ENCODE measurements at regions not wholly inside any gene's neighbourhood (a gene's known extent, or its start where the extent isn't known, plus 50 kb on each side); places are given as distances from the start of the nearest gene placed in this dataset.
A peak's percentile ranks its signal among the peaks of the same experiment; 100 is the strongest.

DNA sequence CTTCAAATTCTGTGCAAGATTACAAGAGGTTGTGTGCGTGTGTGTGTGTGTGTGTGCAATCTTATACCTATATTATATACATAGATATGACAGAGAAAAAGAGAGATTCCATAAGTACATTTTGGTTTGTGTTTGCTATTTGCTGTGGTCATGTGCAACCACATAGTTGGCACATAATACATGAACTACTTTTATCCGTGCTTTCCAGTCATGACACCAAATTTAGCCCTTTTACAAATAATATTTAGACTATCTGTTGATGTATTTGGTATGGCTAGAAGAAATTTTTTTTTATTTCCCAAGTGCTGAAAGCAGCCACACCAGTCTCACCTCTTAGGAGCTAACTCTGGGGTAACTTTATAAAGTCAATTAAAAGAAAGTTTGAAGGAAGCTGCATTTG is 63.5 kb upstream of the EGFR start:
- TF ChIP-seq CTCF (IDR thresholded peaks at IDR 0.05; ENCODE audit: insufficient read depth, low read length, poor library complexity, severe bottlenecking), result no peak

GRCh38 chr7:54955696-54956420 is 63.0 kb upstream of the EGFR start:
- Histone ChIP-seq H3K4me3 (ENCODE audit: low read depth, low read length) (no peak overlapping the region), H3K36me3 (ENCODE audit: control insufficient read depth, insufficient read depth, low read length) (no peaks in the 10 kb centered on the region), H3K27me3 (ENCODE audit: control insufficient read depth, insufficient read depth, low read length) (no peaks in the 10 kb centered on the region)
- no peak for DNase-seq (ENCODE audit: low read depth)
- TF ChIP-seq CTCF (IDR thresholded peaks at IDR 0.05; ENCODE audit: insufficient read depth, low read length, poor library complexity, severe bottlenecking), result no peak

More for the DNA sequence above, 63.5 kb upstream of the EGFR start:
- no peak for DNase-seq (ENCODE audit: low read depth)
- no peaks in the 10 kb centered on the region for H3K36me3 ChIP-seq (ENCODE audit: control insufficient read depth, insufficient read depth, low read length)
- H3K4me3 ChIP-seq (ENCODE audit: low read depth, low read length), result no peak overlapping the region
- H3K27me3 ChIP-seq (ENCODE audit: control insufficient read depth, insufficient read depth, low read length), result no peaks in the 10 kb centered on the region

- Histone ChIP-seq H3K27me3 (ENCODE audit: control insufficient read depth, insufficient read depth, low read length) (no peaks in the 10 kb centered on the region), H3K36me3 (ENCODE audit: control insufficient read depth, insufficient read depth, low read length) (no peaks in the 10 kb centered on the region), H3K4me3 (ENCODE audit: low read depth, low read length) (no peak overlapping the region)
- no peak for TF ChIP-seq CTCF (IDR thresholded peaks at IDR 0.05; ENCODE audit: insufficient read depth, low read length, poor library complexity, severe bottlenecking)
- DNase-seq (ENCODE audit: low read depth), result no peak
Measured at GRCh38 chr7:54956865-54957264, 62.0 kb upstream of the EGFR start.

DNA sequence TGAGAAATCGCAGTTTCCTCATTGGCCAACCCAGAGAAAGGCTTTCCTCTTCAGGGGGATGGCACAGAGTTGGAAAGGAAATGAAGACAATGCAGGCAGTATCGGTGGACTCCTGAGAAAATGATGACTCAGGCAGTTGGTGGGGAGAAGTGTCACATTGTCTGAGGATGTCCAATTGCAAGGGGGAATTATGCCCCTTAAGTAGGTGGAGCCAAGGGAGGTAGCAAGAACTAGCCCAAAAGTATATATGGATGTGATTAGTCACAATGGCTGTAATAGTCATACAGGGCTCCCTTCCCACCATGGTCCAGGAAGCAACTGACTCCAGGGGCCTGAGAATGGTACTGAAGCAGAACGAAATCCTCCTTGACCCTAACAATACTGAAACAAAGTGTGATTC is 58.3 kb upstream of the EGFR start:
- no peak for TF ChIP-seq CTCF (IDR thresholded peaks at IDR 0.05; ENCODE audit: insufficient read depth, low read length, poor library complexity, severe bottlenecking)
- Histone ChIP-seq H3K36me3 (ENCODE audit: control insufficient read depth, insufficient read depth, low read length) (no peaks in the 10 kb centered on the region), H3K27me3 (ENCODE audit: control insufficient read depth, insufficient read depth, low read length) (no peaks in the 10 kb centered on the region), H3K4me3 (ENCODE audit: low read depth, low read length) (no peak overlapping the region)
- DNase-seq (ENCODE audit: low read depth), result peak; percentile 64

- no peak for DNase-seq (ENCODE audit: low read depth)
- Histone ChIP-seq H3K36me3 (ENCODE audit: control insufficient read depth, insufficient read depth, low read length) (no peaks in the 10 kb centered on the region), H3K27me3 (ENCODE audit: control insufficient read depth, insufficient read depth, low read length) (no peaks in the 10 kb centered on the region), H3K4me3 (ENCODE audit: low read depth, low read length) (no peak overlapping the region)
- TF ChIP-seq CTCF (IDR thresholded peaks at IDR 0.05; ENCODE audit: insufficient read depth, low read length, poor library complexity, severe bottlenecking), result no peak
Measured at GRCh38 chr7:54961391-54961790, 57.4 kb upstream of the EGFR start.

- Histone ChIP-seq H3K36me3 (ENCODE audit: control insufficient read depth, insufficient read depth, low read length) (no peaks in the 10 kb centered on the region), H3K4me3 (ENCODE audit: low read depth, low read length) (no peak overlapping the region), H3K27me3 (ENCODE audit: control insufficient read depth, insufficient read depth, low read length) (no peaks in the 10 kb centered on the region)
- TF ChIP-seq CTCF (IDR thresholded peaks at IDR 0.05; ENCODE audit: insufficient read depth, low read length, poor library complexity, severe bottlenecking), result no peak
- DNase-seq (ENCODE audit: low read depth), result no peak
Measured at GRCh38 chr7:54963155-54963554, 55.7 kb upstream of the EGFR start.
